HUES64 (cell line): ENCODE measurements at regions not wholly inside any gene's neighbourhood (a gene's known extent, or its start where the extent isn't known, plus 50 kb on each side); places are given as distances from the start of the nearest gene placed in this dataset.
"Not testable (repeated sequence)": the region's sequence is repeated elsewhere in the genome, so short reads cannot be mapped to it uniquely, and the experiment has no call there.

Experiments
- H3K27ac ChIP-seq: 2 replicates; pipeline ENCODE4 v1.7.0; 2013; ENCODE audit warnings: low read depth, low read length, inconsistent platforms
- H3K27me3 ChIP-seq: 2 replicates; pipeline ENCODE4 v1.6.1; 2013; ENCODE audit warnings: mild to moderate bottlenecking, low read length; ENCODE audit not compliant: insufficient read depth
- H3K36me3 ChIP-seq: 2 replicates; pipeline ENCODE4 v1.6.1; 2013; ENCODE audit warnings: mild to moderate bottlenecking, low read length; ENCODE audit not compliant: insufficient read depth
- H3K4me1 ChIP-seq: 2 replicates; pipeline ENCODE4 v1.6.1; 2013; ENCODE audit warnings: mild to moderate bottlenecking, low read length, moderate library complexity; ENCODE audit not compliant: insufficient read depth
- H3K4me3 ChIP-seq: 2 replicates; pipeline ENCODE4 v1.5.1; 2013; ENCODE audit warnings: mild to moderate bottlenecking, low read length, moderate library complexity
- H3K9ac ChIP-seq: 2 replicates; pipeline ENCODE4 v1.6.1; 2013; ENCODE audit warnings: mild to moderate bottlenecking, low read depth, low read length
- H3K9me3 ChIP-seq: 2 replicates; pipeline ENCODE4 v1.6.1; 2013; ENCODE audit warnings: low read depth, low read length; ENCODE audit not compliant: insufficient read depth
- WGBS: fragments of 150-250, 120-280 bp; methylation state at CpG from one replicate; pipeline ENCODE4 v1.1.7; 2013; ENCODE audit warnings: missing lambda C conversion rate; 5-methylcytosine and 5-hydroxymethylcytosine counted together

GRCh38 chr12:131641315-131641714 lies 69.6 kb upstream of the SFSWAP start:
- Histone ChIP-seq H3K9ac (no peak overlapping the region), H3K4me1 (peaks cover 9% of the 10 kb centered on the region), H3K36me3 (no peaks in the 10 kb centered on the region), H3K27ac (no peak overlapping the region), H3K27me3 (no peaks in the 10 kb centered on the region), H3K4me3 (no peak overlapping the region), H3K9me3 (no peaks in the 10 kb centered on the region)
- 91% methylated on average over 9 of the region's 9 CpGs for WGBS

- Histone ChIP-seq H3K27ac (no peak overlapping the region), H3K4me3 (no peak overlapping the region), H3K36me3 (no peaks in the 10 kb centered on the region), H3K9ac (no peak overlapping the region), H3K27me3 (no peaks in the 10 kb centered on the region), H3K9me3 (no peaks in the 10 kb centered on the region), H3K4me1 (peaks cover 9% of the 10 kb centered on the region)
- 85% methylated on average over 8 of the region's 8 CpGs for WGBS
These were observed 68.8 kb upstream of the SFSWAP start for GRCh38 chr12:131642101-131642540.

GRCh38 chr12:131642771-131643170 lies 68.1 kb upstream of the SFSWAP start:
- WGBS = 93% methylated on average over 17 of the region's 17 CpGs
- Histone ChIP-seq H3K4me1 (peaks cover 9% of the 10 kb centered on the region), H3K9ac (no peak overlapping the region)

GRCh38 chr12:131643631-131644452 lies 67.0 kb upstream of the SFSWAP start:
- Histone ChIP-seq H3K27me3 (no peaks in the 10 kb centered on the region), H3K4me1 (peaks cover 9% of the 10 kb centered on the region), H3K9ac (no peak overlapping the region), H3K36me3 (no peaks in the 10 kb centered on the region), H3K9me3 (no peaks in the 10 kb centered on the region), H3K4me3 (no peak overlapping the region), H3K27ac (no peak overlapping the region)
- WGBS = 54% methylated on average over 7 of the region's 7 CpGs

More at GRCh38 chr12:131642771-131643170, 68.1 kb upstream of the SFSWAP start:
- no peak overlapping the region for H3K27ac ChIP-seq
- no peaks in the 10 kb centered on the region for H3K9me3 ChIP-seq
- H3K27me3 ChIP-seq = no peaks in the 10 kb centered on the region
- no peaks in the 10 kb centered on the region for H3K36me3 ChIP-seq
- no peak overlapping the region for H3K4me3 ChIP-seq

- Histone ChIP-seq H3K9me3 (no peaks in the 10 kb centered on the region), H3K9ac (no peak overlapping the region), H3K27ac (no peak overlapping the region), H3K36me3 (no peaks in the 10 kb centered on the region), H3K27me3 (no peaks in the 10 kb centered on the region), H3K4me1 (peaks cover 9% of the 10 kb centered on the region), H3K4me3 (no peak overlapping the region)
- 91% methylated on average over 1 of the region's 1 CpG for WGBS
These were observed 66.4 kb upstream of the SFSWAP start for GRCh38 chr12:131644481-131644880.

GRCh38 chr12:131644917-131645316 lies 66.0 kb upstream of the SFSWAP start:
- H3K36me3 ChIP-seq, H3K9ac ChIP-seq, H3K4me1 ChIP-seq, H3K27me3 ChIP-seq, H3K27ac ChIP-seq, H3K4me3 ChIP-seq, H3K9me3 ChIP-seq: not testable (repeated sequence)
- WGBS = 78% methylated on average over 9 of the region's 9 CpGs

GRCh38 chr12:131645557-131645956 lies 65.3 kb upstream of the SFSWAP start:
- not testable (repeated sequence) for H3K9me3 ChIP-seq, H3K4me1 ChIP-seq, H3K9ac ChIP-seq, H3K36me3 ChIP-seq, H3K4me3 ChIP-seq, H3K27me3 ChIP-seq, H3K27ac ChIP-seq
- WGBS = 39% methylated on average over 7 of the region's 13 CpGs

- H3K9me3 ChIP-seq, H3K4me3 ChIP-seq, H3K4me1 ChIP-seq, H3K9ac ChIP-seq, H3K36me3 ChIP-seq, H3K27me3 ChIP-seq, H3K27ac ChIP-seq: not testable (repeated sequence)
- WGBS = 13% methylated on average over 6 of the region's 9 CpGs
These were observed 64.4 kb upstream of the SFSWAP start for GRCh38 chr12:131646444-131646843.

- Histone ChIP-seq H3K4me1 (peaks cover 9% of the 10 kb centered on the region), H3K9me3 (no peaks in the 10 kb centered on the region), H3K36me3 (no peaks in the 10 kb centered on the region), H3K4me3 (no peak overlapping the region), H3K27me3 (no peaks in the 10 kb centered on the region), H3K9ac (no peak overlapping the region), H3K27ac (no peak overlapping the region)
- 93% methylated on average over 4 of the region's 4 CpGs for WGBS
These were observed 63.2 kb upstream of the SFSWAP start for GRCh38 chr12:131647667-131648066.

- not testable (repeated sequence) for H3K27ac ChIP-seq, H3K9me3 ChIP-seq, H3K4me3 ChIP-seq, H3K36me3 ChIP-seq, H3K27me3 ChIP-seq, H3K9ac ChIP-seq, H3K4me1 ChIP-seq
- 68% methylated on average over 3 of the region's 13 CpGs for WGBS
These were observed 55.3 kb upstream of the SFSWAP start for GRCh38 chr12:131655469-131656174.

GRCh38 chr12:131656796-131657195 lies 54.1 kb upstream of the SFSWAP start:
- H3K9ac ChIP-seq, H3K4me3 ChIP-seq, H3K27ac ChIP-seq, H3K27me3 ChIP-seq, H3K9me3 ChIP-seq, H3K36me3 ChIP-seq, H3K4me1 ChIP-seq: not testable (repeated sequence)
- WGBS = 88% methylated on average over 4 of the region's 5 CpGs
